ENCODE measurements at regions not wholly inside any gene's neighbourhood (a gene's known extent, or its start where the extent isn't known, plus 50 kb on each side); places are given as distances from the start of the nearest gene placed in this dataset.

DNA sequence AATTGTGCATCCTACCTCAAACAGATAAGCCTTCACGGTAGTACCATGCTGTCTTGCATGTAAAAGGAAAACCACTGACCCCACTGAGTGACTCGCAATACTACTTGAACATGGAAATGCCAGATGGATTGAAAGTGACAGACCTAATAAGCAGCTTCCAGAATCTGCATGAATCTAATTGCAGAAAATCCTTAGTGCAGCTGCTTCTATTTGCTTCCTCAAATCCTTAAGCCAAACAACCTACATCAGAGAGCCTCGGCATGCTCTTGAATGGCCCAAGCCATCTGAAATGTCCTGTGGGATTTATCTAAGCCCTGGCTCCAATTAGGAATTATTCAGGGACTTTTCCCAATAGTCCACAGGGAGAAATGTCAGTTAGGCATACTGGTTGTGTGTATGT, 509.5 kb upstream of the CELF2 start:
- TF ChIP-seq, protein P1, sequence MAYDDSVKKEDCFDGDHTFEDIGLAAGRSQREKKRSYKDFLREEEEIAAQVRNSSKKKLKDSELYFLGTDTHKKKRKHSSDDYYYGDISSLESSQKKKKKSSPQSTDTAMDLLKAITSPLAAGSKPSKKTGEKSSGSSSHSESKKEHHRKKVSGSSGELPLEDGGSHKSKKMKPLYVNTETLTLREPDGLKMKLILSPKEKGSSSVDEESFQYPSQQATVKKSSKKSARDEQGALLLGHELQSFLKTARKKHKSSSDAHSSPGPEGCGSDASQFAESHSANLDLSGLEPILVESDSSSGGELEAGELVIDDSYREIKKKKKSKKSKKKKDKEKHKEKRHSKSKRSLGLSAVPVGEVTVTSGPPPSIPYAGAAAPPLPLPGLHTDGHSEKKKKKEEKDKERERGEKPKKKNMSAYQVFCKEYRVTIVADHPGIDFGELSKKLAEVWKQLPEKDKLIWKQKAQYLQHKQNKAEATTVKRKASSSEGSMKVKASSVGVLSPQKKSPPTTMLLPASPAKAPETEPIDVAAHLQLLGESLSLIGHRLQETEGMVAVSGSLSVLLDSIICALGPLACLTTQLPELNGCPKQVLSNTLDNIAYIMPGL (CRISPR knock-in tag; IDR thresholded peaks at IDR 0.05; ENCODE audit: borderline replicate concordance), result no peak
- TF ChIP-seq, protein P2, sequence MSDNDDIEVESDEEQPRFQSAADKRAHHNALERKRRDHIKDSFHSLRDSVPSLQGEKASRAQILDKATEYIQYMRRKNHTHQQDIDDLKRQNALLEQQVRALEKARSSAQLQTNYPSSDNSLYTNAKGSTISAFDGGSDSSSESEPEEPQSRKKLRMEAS (IDR thresholded peaks at IDR 0.05), result no peak
- TF ChIP-seq, protein P3, sequence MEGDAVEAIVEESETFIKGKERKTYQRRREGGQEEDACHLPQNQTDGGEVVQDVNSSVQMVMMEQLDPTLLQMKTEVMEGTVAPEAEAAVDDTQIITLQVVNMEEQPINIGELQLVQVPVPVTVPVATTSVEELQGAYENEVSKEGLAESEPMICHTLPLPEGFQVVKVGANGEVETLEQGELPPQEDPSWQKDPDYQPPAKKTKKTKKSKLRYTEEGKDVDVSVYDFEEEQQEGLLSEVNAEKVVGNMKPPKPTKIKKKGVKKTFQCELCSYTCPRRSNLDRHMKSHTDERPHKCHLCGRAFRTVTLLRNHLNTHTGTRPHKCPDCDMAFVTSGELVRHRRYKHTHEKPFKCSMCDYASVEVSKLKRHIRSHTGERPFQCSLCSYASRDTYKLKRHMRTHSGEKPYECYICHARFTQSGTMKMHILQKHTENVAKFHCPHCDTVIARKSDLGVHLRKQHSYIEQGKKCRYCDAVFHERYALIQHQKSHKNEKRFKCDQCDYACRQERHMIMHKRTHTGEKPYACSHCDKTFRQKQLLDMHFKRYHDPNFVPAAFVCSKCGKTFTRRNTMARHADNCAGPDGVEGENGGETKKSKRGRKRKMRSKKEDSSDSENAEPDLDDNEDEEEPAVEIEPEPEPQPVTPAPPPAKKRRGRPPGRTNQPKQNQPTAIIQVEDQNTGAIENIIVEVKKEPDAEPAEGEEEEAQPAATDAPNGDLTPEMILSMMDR (IDR thresholded peaks at IDR 0.05), result no peak
- no peak for TF ChIP-seq CEBPB (IDR thresholded peaks at IDR 0.05)
- TF ChIP-seq, protein P4, sequence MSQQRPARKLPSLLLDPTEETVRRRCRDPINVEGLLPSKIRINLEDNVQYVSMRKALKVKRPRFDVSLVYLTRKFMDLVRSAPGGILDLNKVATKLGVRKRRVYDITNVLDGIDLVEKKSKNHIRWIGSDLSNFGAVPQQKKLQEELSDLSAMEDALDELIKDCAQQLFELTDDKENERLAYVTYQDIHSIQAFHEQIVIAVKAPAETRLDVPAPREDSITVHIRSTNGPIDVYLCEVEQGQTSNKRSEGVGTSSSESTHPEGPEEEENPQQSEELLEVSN (IDR thresholded peaks at IDR 0.05; ENCODE audit: borderline replicate concordance, low read depth), result no peak
- no peak for TF ChIP-seq POLR2A (IDR thresholded peaks at IDR 0.05; ENCODE audit: low read length)
- TF ChIP-seq EP300 (IDR thresholded peaks at IDR 0.05), result no peak
- no peak for TF ChIP-seq MAZ (IDR thresholded peaks at IDR 0.05; ENCODE audit: borderline replicate concordance, low read depth, low read length)
- no peak for TF ChIP-seq RCOR1 (IDR thresholded peaks at IDR 0.05; ENCODE audit: low read depth, low read length)
- no peak for TF ChIP-seq ESRRA (IDR thresholded peaks at IDR 0.05; ENCODE audit: borderline replicate concordance, low read length)
- no peak for TF ChIP-seq POLR2AphosphoS2 (conservative IDR thresholded peaks at IDR 0.05; ENCODE audit: low read length)
- TF ChIP-seq, protein P5, sequence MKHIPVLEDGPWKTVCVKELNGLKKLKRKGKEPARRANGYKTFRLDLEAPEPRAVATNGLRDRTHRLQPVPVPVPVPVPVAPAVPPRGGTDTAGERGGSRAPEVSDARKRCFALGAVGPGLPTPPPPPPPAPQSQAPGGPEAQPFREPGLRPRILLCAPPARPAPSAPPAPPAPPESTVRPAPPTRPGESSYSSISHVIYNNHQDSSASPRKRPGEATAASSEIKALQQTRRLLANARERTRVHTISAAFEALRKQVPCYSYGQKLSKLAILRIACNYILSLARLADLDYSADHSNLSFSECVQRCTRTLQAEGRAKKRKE (CRISPR knock-in tag; IDR thresholded peaks at IDR 0.05; ENCODE audit: low read depth), result no peak
